HG03025 (cell line): ENCODE measurements at regions not wholly inside any gene's neighbourhood (a gene's known extent, or its start where the extent isn't known, plus 50 kb on each side); places are given as distances from the start of the nearest gene placed in this dataset.

Experiments
- ATAC-seq: cut with Tn5 transposase; IDR thresholded peaks from one replicate; pipeline ENCODE4 v1.9.1; 2021; ENCODE audit warnings: mild to moderate bottlenecking, moderate library complexity; ENCODE audit not compliant: unreplicated experiment, low FRiP score

DNA sequence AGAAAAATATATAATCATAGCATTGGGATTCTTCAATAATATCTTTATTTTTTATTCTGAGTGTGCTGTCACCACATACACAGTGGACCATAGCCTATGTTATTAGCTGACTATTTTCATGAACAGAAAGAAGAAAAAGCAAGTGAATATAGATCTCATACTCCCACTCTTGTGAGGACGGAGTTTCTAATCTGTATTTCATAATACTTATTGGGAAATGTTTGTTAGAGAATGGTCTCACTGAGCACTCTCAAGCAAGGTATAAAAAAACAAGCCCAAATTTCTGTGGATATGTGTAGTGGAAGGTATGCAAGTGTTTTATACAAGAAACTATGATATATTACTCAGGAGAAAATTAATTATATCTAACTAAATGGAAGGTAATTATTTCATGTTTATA lies 1218.1 kb downstream of the SLITRK1 start:
- no peak for ATAC-seq

DNA sequence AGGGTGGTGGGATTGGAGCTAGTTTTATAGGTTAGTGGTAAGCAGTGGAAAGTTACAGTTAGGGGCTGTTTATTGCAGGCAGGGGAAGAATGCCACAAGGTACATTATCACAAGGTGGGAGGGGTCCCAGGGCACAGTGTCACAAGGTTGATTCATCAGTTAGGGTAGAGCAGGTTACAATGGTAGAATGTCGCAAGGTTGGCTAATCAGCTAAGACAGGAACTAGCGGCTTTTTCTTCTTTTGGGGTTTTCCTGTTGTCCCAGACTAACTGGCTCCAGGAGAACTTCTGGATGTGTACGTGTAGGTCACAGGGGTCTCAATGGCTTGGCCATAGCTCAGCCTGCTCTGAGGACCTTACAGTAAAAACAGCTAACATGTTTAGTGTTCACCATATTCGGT lies 1221.1 kb downstream of the SLITRK1 start:
- no peak for ATAC-seq

DNA sequence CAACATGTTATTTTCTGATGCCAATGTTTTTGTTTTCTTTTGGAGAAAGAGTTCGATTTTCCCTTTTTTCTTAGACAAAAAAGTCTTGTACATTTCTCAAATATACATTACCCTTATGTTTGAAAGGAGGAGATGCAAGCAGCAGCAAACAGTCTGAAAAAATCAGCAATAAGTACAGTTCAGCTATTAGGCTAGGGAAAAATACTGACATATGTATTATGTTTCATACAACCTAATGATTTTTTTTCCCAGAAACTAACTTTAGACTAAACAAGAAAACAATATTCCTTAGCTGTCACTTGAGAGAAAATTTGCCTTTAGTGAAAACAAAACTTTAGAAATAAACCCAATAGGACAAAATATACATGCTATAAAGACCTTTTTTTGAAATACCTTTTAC lies 1223.5 kb downstream of the SLITRK1 start:
- no peak for ATAC-seq

DNA sequence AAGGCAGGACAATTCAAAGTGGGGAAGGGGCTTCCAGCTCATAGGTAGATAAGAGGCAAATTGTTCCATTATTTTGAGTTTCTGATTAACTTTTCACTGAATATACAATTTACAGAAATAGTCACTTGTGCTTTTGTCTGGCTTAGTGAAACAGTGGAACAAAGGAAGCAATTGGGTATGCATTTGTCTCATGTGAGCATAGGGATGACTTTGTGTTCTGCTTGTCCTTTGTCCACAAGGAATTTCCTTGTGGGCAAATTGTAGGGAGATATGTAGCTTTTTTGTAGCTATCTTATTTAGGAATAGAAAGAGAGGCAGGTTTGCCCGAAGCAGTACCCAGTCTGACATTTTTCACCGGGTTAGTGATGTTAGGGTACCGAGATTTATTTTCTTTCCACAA lies 1224.8 kb downstream of the SLITRK1 start:
- ATAC-seq: no peak

GRCh38 chr13:82654861-82655855 lies 1227.1 kb downstream of the SLITRK1 start:
- no peak for ATAC-seq

- no peak for ATAC-seq
Measured at GRCh38 chr13:82654143-82654542, 1228.1 kb downstream of the SLITRK1 start.

DNA sequence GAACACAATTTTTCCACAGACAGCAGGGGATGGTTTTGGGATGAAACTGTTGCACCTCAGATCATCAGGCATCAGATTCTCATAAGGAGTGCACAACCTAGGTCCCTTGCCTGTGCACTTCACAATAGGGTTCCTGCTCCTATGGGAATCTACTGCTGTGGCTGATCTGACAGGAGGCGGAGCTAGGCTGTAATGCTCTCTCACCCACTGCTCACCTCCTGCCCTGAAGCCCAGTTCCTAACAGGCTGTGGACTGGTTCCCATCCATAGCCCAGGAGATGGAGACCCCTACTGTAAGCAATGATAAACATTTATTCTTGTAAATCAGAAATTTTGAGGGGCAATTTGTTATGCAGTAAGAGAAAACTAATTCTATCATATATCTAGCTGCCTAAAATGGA lies 1234.7 kb downstream of the SLITRK1 start:
- no peak for ATAC-seq

DNA sequence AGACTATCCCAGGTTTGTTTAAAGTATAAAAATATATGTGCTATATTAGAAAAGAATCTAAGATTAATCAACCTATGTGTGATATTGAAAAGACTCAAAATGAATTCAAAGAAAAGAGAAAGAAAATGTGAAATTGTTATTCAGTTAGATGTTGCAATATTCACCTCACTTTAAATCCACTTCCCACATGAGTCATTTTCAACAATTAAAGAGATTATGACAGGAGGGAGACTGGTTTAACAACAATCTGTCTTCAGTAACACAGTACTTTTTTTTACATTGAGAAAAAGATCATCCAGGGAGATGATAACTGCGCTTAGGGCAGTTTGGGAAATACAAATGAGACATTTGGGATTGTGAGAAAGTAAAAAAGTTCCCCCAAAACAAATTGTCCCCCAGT lies 1246.2 kb downstream of the SLITRK1 start:
- no peak for ATAC-seq

DNA sequence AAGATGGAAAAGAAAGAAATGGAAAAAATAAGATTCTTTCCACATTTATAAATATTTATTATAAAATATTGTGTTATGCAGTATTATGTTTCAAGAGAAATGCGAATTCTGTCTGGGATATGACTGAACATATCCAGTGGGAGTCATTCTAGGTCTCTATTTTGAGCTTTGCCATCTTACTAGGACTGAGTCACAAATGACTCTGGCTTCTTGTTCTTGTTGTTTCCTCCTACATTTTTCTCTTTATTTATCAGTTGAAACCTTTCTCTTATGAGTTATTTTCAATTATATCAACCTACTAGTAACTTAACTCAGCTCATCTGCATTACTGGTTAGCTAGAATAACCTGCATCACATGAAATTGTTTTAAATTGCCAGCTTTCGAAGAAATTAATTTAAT lies 1247.3 kb downstream of the SLITRK1 start:
- ATAC-seq: no peak

GRCh38 chr13:82627183-82627582 lies 1255.1 kb downstream of the SLITRK1 start:
- ATAC-seq: no peak

GRCh38 chr13:82625717-82626116 lies 1256.6 kb downstream of the SLITRK1 start:
- no peak for ATAC-seq

DNA sequence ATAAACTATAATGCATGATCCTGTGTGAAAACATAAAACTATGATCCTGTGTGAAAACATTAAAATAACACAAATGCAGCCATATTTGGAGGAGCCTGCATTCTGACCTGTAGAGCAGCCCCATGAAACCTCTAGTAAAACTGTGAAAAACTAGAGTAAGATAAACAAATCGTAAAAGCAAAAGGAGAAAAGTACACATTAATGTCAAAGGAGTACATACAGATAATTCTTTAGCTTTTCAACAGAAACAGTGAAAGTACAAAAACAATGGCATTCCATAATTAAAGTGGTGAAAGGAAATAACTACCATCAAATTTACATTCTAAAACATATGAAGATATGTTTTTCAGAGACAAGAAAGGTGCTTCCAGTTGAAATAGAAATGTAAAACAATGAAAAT lies 1267.2 kb downstream of the SLITRK1 start:
- no peak for ATAC-seq

DNA sequence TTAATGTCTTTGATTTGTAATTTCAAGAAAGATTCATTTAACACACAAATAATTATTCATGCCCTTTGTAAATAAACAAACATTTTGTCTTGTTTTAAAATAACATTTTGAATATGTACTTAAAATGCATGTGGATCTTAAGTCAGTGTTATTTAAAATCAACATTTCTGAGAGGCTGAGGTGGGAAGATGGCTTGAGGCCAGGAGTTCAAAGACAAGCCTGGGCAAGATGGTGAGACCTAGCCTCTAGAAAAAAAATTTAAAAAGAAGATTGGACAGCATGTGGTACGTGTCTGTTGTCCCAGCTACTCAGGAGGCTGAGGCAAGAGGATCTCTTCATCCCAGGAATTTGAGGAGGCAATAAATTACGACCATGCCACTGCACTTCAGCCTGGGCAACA lies 1268.2 kb downstream of the SLITRK1 start:
- no peak for ATAC-seq

- no peak for ATAC-seq
Measured at GRCh38 chr13:82606008-82606407, 1276.3 kb downstream of the SLITRK1 start.

DNA sequence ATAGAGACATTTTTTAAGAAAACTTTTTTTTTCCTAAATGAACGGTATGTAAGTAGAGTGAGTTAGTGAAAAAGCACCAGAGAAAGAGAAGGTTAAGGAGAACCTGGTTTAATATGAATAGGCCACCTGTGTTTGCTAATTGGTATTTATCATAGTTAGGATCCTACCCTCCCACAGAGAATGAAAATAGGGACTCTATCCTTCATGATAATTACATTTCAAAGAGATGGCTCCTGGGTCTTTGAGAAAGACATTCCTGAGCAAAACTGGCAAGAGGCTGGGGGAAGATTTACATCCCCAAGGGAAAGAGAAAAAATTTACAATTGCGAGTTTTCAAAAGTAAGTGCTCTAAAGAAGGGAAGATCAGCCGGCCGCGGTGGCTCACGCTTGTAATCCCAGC lies 1284.5 kb downstream of the SLITRK1 start:
- ATAC-seq: no peak

- no peak for ATAC-seq
Measured at GRCh38 chr13:82593239-82593638, 1289.0 kb downstream of the SLITRK1 start.

- ATAC-seq: no peak
Measured at GRCh38 chr13:82571653-82572052, 1310.6 kb downstream of the SLITRK1 start.

GRCh38 chr13:82569581-82569980 lies 1312.7 kb downstream of the SLITRK1 start:
- no peak for ATAC-seq

DNA sequence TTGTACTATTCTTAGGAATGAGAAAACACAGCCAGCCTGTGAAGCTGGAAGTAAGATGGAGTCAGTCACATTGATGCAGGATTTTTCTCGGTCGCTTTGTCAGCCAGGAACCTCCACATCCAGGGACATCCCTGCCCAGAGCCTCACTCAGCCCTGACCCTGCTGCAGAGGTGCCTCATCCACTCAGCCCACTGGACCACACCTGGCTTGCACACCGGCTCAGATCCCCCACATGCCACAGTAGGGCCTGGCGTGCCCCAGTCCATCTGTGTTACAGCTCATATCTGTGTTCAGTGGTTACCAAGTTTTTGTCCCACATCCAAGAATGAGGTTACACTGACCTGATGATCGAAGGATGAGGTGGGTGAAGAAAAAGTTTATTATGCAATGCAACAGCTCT lies 1315.4 kb downstream of the SLITRK1 start:
- ATAC-seq: no peak

DNA sequence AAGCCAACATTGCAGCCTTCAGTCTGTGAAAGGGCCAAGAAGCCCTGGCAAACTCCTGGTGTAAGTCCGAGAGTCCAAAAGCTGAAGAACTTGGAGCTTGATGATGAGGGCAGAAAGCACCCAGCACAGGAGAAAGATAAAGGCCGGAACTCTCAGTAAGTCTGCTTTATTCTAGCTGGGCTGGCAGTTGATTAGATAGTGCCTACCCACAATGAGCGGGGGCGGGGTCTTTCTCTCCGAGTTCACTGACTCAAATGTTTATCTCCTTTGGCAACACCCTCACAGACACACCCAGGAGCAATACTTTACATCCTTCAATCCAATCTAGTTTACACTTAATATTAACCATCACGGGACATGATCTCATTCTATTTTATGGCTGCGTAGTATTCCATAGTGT lies 1317.1 kb downstream of the SLITRK1 start:
- ATAC-seq: no peak

DNA sequence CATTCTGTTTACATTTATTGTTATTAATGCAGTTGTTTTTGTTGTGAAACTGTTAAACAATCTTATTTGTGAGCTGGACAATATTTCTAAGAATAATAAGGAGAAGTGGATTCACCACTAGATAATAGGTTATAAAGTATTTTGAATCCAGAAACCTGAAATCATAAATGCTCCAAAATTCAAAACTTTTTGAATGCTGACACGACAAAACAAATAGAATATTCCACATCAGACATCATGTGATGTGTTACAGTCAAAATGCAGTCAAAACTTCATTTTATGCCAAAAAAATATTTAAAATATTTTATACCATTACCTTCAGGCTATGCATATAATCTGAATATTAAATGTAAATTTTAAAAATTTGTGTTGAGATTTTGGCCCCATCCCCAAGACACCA lies 1321.4 kb downstream of the SLITRK1 start:
- ATAC-seq: no peak

GRCh38 chr13:82522872-82523271 lies 1359.4 kb downstream of the SLITRK1 start:
- no peak for ATAC-seq
